ENCODE measurements at regions not wholly inside any gene's neighbourhood (a gene's known extent, or its start where the extent isn't known, plus 50 kb on each side); places are given as distances from the start of the nearest gene placed in this dataset.

GRCh38 chr2:191481305-191482070, 196.4 kb upstream of the NABP1 start:
- CTCF ChIA-PET = interaction anchor here (1.4 kb wide), 1 partner anchor 8 kb away, joined by 3 read pairs; no protein-coding TSS in a partner anchor
- intact Hi-C loops (cut with DNase I, micrococcal nuclease) = no loop called here
- Histone ChIP-seq H3K9me3 (ENCODE audit: control insufficient read depth in 1 of 2, insufficient read depth in 1 of 2, low read length in 2 of 2) (peaks cover 0 to 26% of the 10 kb centered on the region in 2 experiments), H3K4me3 (ENCODE audit: low read length) (no peak overlapping the region), H3K36me3 (ENCODE audit: insufficient read depth, low read length) (no peaks in the 10 kb centered on the region), H3K27me3 (ENCODE audit: control insufficient read depth in 1 of 2, insufficient read depth in 2 of 2, low read length in 2 of 2) (peaks cover 0 to 6% of the 10 kb centered on the region in 2 experiments), H3K27ac (ENCODE audit: low read depth in 1 of 2, low read length in 2 of 2) (no peak overlapping the region), H3K4me1 (ENCODE audit: insufficient read depth, low read length) (no peaks in the 10 kb centered on the region)
- Mint-ChIP-seq H3K36me3 (ENCODE audit: low read depth) (no peaks in the 10 kb centered on the region), H3K4me3 (no peak overlapping the region), H3K27me3 (peaks cover 13% of the 10 kb centered on the region), H3K9me3 (peaks cover 22% of the 10 kb centered on the region), H3K27ac (no peak overlapping the region), H3K4me1 (ENCODE audit: low read depth) (no peaks in the 10 kb centered on the region)
- DNase-seq (no peak), ATAC-seq (ENCODE audit: poor library complexity) (no peak)
- no peak for TF ChIP-seq CTCF (IDR thresholded peaks at IDR 0.05)
- POLR2A ChIA-PET = no interaction called here

GRCh38 chr2:191483117-191483516, 194.8 kb upstream of the NABP1 start:
- CTCF ChIA-PET = no interaction called here
- intact Hi-C loops (cut with DNase I, micrococcal nuclease) = no loop called here

GRCh38 chr2:191486584-191487320, 191.2 kb upstream of the NABP1 start:
- Histone ChIP-seq H3K9me3 (ENCODE audit: control insufficient read depth in 1 of 2, insufficient read depth in 1 of 2, low read length in 2 of 2) (peaks cover 0 to 12% of the 10 kb centered on the region in 2 experiments), H3K4me1 (ENCODE audit: insufficient read depth, low read length) (no peaks in the 10 kb centered on the region), H3K4me3 (ENCODE audit: low read length) (no peak overlapping the region), H3K36me3 (ENCODE audit: insufficient read depth, low read length) (no peaks in the 10 kb centered on the region), H3K27ac (ENCODE audit: low read depth in 1 of 2, low read length in 2 of 2) (no peak overlapping the region), H3K27me3 (ENCODE audit: control insufficient read depth in 1 of 2, insufficient read depth in 2 of 2, low read length in 2 of 2) (no peaks in the 10 kb centered on the region)
- no peaks in the 10 kb centered on the region for H3K4me1 Mint-ChIP-seq (ENCODE audit: low read depth)
- H3K4me3 Mint-ChIP-seq = no peak overlapping the region
- peaks cover 11% of the 10 kb centered on the region for H3K27me3 Mint-ChIP-seq
- ChIA-PET POLR2A (interaction anchor here (0.7 kb wide), 1 partner anchor 1876 kb away, joined by 3 read pairs; no protein-coding TSS in a partner anchor), CTCF (no interaction called here)
- no peaks in the 10 kb centered on the region for H3K36me3 Mint-ChIP-seq (ENCODE audit: low read depth)
- ATAC-seq (ENCODE audit: poor library complexity) = no peak
- intact Hi-C loops (cut with DNase I, micrococcal nuclease) = no loop called here
- no peak for TF ChIP-seq CTCF (IDR thresholded peaks at IDR 0.05)
- no peak overlapping the region for H3K27ac Mint-ChIP-seq
- DNase-seq = no peak
- peaks cover 9% of the 10 kb centered on the region for H3K9me3 Mint-ChIP-seq

More at GRCh38 chr2:191483117-191483516, 194.8 kb upstream of the NABP1 start:
- Histone ChIP-seq H3K27me3 (ENCODE audit: control insufficient read depth in 1 of 2, insufficient read depth in 2 of 2, low read length in 2 of 2) (peaks cover 0 to 6% of the 10 kb centered on the region in 2 experiments), H3K9me3 (ENCODE audit: control insufficient read depth in 1 of 2, insufficient read depth in 1 of 2, low read length in 2 of 2) (peaks cover 0 to 26% of the 10 kb centered on the region in 2 experiments), H3K4me3 (ENCODE audit: low read length) (no peak overlapping the region), H3K36me3 (ENCODE audit: insufficient read depth, low read length) (no peaks in the 10 kb centered on the region), H3K27ac (ENCODE audit: low read depth in 1 of 2, low read length in 2 of 2) (no peak overlapping the region), H3K4me1 (ENCODE audit: insufficient read depth, low read length) (no peaks in the 10 kb centered on the region)
- POLR2A ChIA-PET = no interaction called here
- DNase-seq (no peak), ATAC-seq (ENCODE audit: poor library complexity) (no peak)
- TF ChIP-seq CTCF (IDR thresholded peaks at IDR 0.05) = no peak
- Mint-ChIP-seq H3K4me1 (ENCODE audit: low read depth) (no peaks in the 10 kb centered on the region), H3K4me3 (no peak overlapping the region), H3K27me3 (peaks cover 17% of the 10 kb centered on the region), H3K27ac (no peak overlapping the region), H3K9me3 (peaks cover 22% of the 10 kb centered on the region), H3K36me3 (ENCODE audit: low read depth) (no peaks in the 10 kb centered on the region)

Measured in CD4-positive, alpha-beta T cell (primary cell).